GM18505 (cell line): ENCODE measurements at regions not wholly inside any gene's neighbourhood (a gene's known extent, or its start where the extent isn't known, plus 50 kb on each side); places are given as distances from the start of the nearest gene placed in this dataset.
"Not testable (repeated sequence)": the region's sequence is repeated elsewhere in the genome, so short reads cannot be mapped to it uniquely, and the experiment has no call there.

Experiments
- ATAC-seq: cut with Tn5 transposase; IDR thresholded peaks from one replicate; pipeline ENCODE4 v1.9.1; 2021; ENCODE audit not compliant: unreplicated experiment
- POLR2A ChIP-seq: IDR thresholded peaks from 4 replicates; pipeline ENCODE4 v1.6.1; 2011; ENCODE audit warnings: borderline replicate concordance; ENCODE audit not compliant: insufficient read depth, insufficient read length; ENCODE audit errors: extremely low read depth

DNA sequence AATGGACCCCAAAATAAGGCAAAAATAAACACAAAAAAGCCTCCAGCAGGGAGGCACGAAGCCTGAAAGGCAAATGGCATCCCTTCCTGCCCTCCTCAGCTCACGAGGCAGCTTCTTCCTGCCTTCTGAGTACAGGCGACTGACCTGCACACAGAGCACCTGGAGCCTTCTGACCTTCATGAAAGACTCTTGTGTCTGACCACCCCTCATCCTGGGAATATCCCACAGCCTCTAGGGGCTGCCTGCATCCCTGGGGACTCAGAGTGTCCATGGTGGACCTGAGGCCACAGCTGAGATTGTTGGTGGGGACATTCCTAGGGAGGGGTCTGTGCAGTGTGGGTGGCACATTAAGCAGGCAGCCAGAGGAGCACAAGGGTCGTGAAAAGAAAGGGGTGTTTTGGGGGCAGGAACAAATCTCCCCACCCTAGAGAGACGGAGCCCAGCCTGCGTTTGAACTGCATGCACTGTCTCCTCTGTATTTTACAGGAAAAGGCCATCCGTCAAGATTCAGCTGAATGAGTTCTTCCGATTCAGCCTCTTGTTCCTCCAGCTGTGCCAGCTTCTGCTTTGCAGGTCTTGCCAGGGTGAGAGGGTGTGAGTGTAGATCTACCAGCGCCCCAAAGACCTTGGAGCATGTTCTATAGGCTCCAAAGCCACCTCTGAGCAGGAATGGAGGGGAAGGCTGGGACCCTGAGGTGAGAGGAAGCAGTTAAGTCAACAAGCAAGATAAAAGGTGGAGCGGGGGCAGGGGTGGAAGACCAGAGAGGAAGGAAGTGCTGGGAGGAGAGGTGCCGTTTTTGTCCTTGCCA lies 80.4 kb upstream of the MEF2A start:
- ATAC-seq, result no peak
- no peak for TF ChIP-seq POLR2A

DNA sequence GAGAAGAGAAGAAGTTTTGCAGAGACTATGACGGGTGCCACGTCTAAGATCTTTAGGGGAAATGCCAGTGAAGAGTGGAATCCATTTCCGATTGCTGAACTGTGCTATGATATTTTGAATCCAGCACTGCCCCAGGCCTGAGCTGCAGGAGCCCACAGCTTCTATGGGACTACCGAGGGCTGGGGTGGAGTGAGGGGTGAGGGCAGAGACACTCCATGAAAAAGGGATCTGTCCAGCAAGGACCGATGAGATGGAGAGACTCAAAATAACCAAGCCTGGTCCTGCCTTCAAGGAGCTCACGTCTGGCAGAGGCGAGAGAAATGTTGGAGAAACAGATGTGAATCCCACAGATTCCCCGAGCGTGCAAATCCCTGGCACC lies 79.8 kb upstream of the MEF2A start:
- TF ChIP-seq POLR2A, result no peak
- no peak for ATAC-seq

DNA sequence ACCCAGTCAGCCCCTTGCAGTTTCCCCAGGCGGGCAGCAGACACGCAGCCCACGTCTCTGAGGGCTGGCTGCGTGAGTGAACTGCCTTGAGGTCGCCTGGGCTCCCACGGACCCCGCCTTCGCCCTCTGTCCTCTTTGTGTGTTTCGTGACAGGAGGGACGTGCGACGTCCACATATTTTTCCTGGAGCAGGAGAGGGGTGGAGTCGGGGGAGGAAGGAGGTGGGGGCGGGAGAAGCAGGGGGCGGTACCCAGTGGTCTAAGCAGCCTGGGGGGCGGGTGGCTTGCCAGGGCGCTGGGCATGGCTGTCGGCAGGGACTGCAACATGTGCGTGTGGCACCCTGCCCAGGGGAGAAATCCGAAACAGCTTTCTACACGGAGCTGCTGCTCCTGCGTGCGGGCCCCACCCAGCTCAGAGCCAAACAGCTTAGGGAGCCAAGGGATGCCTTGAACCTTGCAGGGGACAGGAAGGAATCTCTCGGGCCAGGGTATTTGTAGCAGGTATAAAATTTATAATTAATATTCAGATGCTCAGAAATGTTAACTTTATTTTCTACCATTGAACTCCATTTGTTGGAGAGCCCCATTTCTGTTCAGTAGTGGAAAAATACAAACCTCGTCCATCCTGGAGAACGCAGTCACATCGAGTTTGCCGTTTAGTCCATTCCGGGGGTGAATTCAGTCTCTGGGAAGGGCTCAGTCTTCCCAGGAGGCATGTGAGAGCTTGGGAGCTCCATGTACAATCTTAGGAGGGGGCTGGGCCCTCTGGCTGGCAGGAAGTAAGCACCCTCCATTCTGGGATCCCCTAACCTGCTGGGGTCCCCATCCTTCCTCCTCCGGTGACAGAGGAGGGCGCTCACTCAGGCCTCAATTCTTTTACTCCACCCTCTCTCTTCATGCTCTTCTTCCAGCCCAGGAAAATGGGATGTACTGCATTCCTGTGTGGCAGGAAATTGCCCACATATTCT lies 79.1 kb upstream of the MEF2A start:
- ATAC-seq, result no peak
- TF ChIP-seq POLR2A, result no peak

DNA sequence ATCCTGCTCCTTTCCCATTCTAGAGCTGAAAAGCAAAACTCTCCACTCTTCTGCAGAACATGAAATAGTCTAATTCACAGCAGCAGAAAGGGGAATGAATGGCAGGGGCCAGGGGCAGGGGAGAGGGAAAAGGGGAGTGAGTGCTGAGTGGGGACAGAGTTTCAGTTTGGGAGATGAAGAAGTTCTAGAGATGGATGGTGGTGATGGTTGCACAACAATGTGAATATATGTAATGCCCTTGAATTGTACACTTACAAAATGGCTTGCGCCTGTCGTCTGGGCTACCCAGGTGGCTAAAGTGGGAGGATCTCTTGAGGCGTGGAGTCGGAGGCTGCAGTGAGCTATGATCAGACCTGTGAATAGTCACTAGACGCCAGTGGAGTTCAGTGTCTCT lies 78.5 kb upstream of the MEF2A start:
- ATAC-seq, result no peak
- no peak for TF ChIP-seq POLR2A

GRCh38 chr15:99492275-99492674 lies 73.5 kb upstream of the MEF2A start:
- no peak for TF ChIP-seq POLR2A
- no peak for ATAC-seq

DNA sequence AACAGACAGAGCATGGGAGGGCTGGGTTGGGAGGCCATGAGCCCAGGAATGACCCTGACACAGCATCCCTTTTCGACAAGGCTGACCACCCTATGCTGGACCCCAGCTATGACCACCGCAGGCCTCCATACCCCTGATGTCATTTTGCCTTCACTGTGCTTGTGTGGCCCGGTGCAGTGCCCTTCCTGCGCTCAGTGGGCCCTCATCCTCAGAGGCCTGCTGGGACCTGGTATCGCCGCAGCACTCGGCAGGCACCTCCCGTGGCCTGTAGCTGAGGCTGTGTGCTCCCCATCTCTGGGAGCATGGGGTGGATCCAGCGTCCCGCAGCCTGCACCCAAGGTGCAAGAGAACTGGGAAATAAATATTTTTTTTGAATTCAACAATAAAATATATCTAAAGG lies 73.1 kb upstream of the MEF2A start:
- TF ChIP-seq POLR2A, result no peak
- ATAC-seq, result no peak

DNA sequence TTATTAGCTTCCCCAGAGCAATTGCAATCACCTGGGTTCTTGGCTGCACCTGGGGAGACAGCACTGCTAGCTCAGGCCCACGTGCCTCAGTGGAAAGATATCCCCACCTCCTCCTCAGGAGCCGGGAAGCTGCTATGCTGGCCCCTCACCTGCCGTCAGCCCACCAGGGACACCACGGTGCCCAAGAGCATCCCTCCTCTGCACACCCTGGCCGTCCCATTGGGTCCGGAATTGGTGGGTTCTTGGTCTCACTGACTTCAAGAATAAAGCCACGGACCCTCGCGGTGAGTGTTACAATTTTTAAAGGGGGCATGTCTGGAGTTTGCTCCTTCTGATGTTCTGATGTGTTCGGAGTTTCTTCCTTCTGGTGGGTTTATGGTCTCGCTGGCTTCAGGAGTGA lies 72.3 kb upstream of the MEF2A start:
- ATAC-seq, result no peak
- no peak for TF ChIP-seq POLR2A

DNA sequence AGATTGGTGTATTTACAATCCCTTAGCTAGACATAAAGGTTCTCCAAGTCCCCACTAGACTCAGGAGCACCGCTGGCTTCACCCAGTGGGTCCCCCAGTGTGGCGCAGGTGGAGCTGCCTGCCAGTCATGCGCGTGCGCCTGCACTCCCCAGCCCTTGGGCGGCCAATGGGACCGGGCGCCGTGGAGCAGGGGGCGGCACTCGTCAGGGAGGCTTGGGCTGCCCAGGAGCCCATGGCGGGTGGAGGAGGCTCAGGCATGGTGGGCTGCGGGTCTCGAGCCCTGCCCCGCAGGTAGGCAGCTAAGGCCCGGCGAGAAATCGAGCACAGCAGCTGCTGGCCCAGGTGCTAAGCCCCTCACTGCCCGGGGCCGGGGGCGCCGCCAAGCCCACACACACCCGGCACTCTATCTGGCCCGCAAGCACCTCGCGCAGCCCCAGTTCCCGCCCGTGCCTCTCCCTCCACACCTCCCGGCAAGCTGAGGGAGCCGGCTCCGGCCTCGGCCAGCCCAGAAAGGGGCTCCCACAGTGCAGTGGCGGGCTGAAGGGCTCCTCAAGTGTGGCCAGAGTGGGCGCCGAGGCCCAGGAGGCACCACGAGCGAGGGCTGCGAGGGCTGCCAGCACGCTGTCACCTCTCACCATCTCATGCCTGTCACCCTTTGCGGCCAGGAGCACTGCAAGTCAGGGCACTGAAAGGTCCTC lies 71.1 kb upstream of the MEF2A start:
- not testable (repeated sequence) for ATAC-seq

DNA sequence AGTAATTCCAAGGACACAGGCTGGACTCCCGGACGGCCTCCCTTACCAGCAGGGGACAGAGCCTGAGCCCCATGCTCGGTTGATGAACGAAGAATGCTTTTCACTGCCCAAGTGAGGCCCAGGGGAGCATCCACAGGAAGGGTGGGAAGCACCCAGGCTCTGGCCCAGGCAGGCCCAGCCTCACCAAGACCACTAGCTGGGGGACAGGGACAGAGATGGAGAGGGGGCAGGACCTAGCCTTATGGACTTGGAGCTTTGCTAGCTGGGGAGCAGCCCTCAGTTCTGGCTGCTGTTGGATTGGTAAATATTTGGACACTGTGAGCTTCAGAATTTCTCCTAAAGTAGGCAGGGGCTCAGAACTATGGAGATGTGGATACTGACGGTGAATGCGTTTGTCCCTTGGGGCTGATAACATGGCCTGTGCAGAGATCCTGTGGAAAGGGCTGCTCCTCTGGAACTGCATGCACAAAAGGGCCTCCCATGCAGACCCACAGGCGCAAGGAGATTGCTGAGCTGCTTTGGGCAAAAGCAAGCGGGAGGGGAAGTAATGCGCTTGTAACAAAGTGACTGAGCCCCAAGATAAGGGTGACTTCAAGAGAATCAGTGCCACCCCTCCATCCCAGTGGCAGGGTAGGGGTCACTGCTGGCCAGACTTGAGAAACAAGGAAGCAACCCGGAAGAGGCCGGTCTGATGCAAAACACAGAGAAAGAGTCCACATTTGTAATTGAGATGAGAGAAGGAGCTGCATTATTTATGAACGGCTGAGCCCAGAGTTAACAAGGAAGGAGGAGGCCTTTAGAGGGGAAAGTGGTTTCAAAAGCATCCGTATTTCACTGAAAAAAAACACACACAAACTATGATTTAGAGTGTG lies 70.1 kb upstream of the MEF2A start:
- no peak for TF ChIP-seq POLR2A
- ATAC-seq, result no peak

- TF ChIP-seq POLR2A, result no peak
- ATAC-seq, result no peak
Observed at GRCh38 chr15:99496302-99496629, 69.5 kb upstream of the MEF2A start.

- TF ChIP-seq POLR2A, result peak; percentile 39
Observed at GRCh38 chr15:99502182-99502581, 63.6 kb upstream of the MEF2A start.

DNA sequence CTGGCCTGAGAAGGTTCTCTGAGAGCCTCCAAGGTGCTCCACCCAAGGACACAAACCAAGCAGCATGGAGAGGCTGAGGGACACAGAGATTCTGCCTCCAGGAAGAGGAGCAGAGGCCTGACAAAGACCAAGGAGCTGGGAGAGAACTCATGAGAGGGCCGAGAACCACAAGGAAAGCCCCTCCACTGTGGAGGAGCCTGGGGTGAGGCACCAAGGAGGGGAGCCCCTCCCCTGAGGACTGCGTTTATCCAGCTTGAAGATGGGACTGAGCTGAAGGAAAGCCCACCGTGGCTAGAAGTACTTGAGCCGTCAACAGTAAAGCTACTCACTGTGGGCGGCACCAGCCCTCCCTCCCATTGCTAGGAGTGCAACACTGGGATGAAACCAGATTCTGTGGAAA lies 63.1 kb upstream of the MEF2A start:
- TF ChIP-seq POLR2A, result no peak
- peak; percentile 5 for ATAC-seq

More at GRCh38 chr15:99502182-99502581, 63.6 kb upstream of the MEF2A start:
- peak; percentile 63 for ATAC-seq

DNA sequence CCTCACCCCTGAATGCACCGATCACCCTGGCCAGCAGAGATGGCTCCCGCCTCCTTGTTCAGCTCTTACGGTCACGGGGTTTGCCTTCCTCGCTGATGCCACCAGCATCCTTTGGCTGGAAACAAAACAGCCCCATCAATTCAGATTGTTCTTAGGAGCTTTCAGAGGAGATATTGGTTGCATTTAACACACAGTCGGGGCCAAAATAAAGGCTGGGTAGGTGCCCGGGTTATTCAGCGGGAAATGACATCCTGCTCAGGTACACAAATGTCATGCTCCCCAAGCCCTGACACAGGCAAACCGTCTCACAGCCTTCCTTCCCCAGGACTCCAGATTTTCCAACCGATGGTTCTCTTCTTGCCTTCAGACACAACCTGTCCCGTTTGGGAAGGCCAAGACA lies 62.4 kb upstream of the MEF2A start:
- TF ChIP-seq POLR2A, result no peak
- no peak for ATAC-seq
